Hepatocyte (in vitro differentiated cells): ENCODE measurements at regions not wholly inside any gene's neighbourhood (a gene's known extent, or its start where the extent isn't known, plus 50 kb on each side); places are given as distances from the start of the nearest gene placed in this dataset.

Experiments
- DNase-seq: peaks from one replicate; pipeline ENCODE4 v3.0.0-alpha.2; 2016; ENCODE audit warnings: low spot score
- H2AFZ ChIP-seq: fragments of 200-600 bp; sonication (generic); 2 replicates; pipeline ENCODE4 v1.6.0; 2016; ENCODE audit warnings: antibody characterized with exemption, mild to moderate bottlenecking
- H3K27ac ChIP-seq: fragments of 200-600 bp; sonication (generic); 2 replicates; pipeline ENCODE4 v1.5.1; 2016; ENCODE audit warnings: mild to moderate bottlenecking
- H3K27me3 ChIP-seq: fragments of 200-600 bp; sonication (generic); 2 replicates; pipeline ENCODE4 v1.6.1; 2016
- H3K36me3 ChIP-seq: fragments of 200-600 bp; sonication (generic); replicated peaks from 2 replicates; pipeline ENCODE4 v1.5.1; 2016; ENCODE audit warnings: low read depth; ENCODE audit not compliant: insufficient read depth
- H3K4me1 ChIP-seq: fragments of 200-600 bp; sonication (generic); 2 replicates; pipeline ENCODE4 v1.5.1; 2016; ENCODE audit warnings: mild to moderate bottlenecking, moderate library complexity; ENCODE audit not compliant: insufficient read depth
- H3K4me2 ChIP-seq: fragments of 200-600 bp; sonication (generic); 2 replicates; pipeline ENCODE4 v1.6.0; 2016
- H3K4me3 ChIP-seq: fragments of 200-600 bp; sonication (generic); 2 replicates; pipeline ENCODE4 v1.5.1; 2016; ENCODE audit warnings: mild to moderate bottlenecking
- H3K79me2 ChIP-seq: fragments of 200-600 bp; sonication (generic); 2 replicates; pipeline ENCODE4 v1.6.0; 2017; ENCODE audit warnings: mild to moderate bottlenecking
- H3K9me2 ChIP-seq: fragments of 200-600 bp; sonication (generic); replicated peaks from 2 replicates; pipeline ENCODE4 v1.6.0; 2017; ENCODE audit warnings: mild to moderate bottlenecking; ENCODE audit not compliant: insufficient read depth
- H3K9me3 ChIP-seq: fragments of 200-600 bp; sonication (generic); 2 replicates; pipeline ENCODE4 v1.5.1; 2016; ENCODE audit warnings: low read depth, mild to moderate bottlenecking
- H4K20me1 ChIP-seq: fragments of 200-600 bp; sonication (generic); 2 replicates; pipeline ENCODE4 v1.6.0; 2016; ENCODE audit warnings: mild to moderate bottlenecking; ENCODE audit not compliant: insufficient read depth, poor library complexity, severe bottlenecking
- EZH2 ChIP-seq: fragments of 200-600 bp; sonication (generic); IDR thresholded peaks from 2 replicates; pipeline ENCODE4 v1.6.1; 2016; ENCODE audit warnings: antibody characterized with exemption, mild to moderate bottlenecking, borderline replicate concordance
- EZH2phosphoT487 ChIP-seq: fragments of 200-600 bp; sonication (generic); IDR thresholded peaks from one replicate; pipeline ENCODE4 v1.6.1; 2018; ENCODE audit warnings: antibody characterized with exemption, mild to moderate bottlenecking, low read depth, moderate library complexity; ENCODE audit not compliant: unreplicated experiment, severe bottlenecking
- WGBS: methylation state at CpG from one replicate; pipeline ENCODE4 v1.1.6; 2016; ENCODE audit warnings: low lambda C conversion rate; ENCODE audit errors: missing lambda C conversion rate; 5-methylcytosine and 5-hydroxymethylcytosine counted together
- TF ChIP-seq, protein P1 (sequence below): fragments of 200-600 bp; sonication (generic); IDR thresholded peaks from 2 replicates; pipeline ENCODE4 v1.5.1; 2016; ENCODE audit warnings: antibody characterized with exemption, mild to moderate bottlenecking; ENCODE audit not compliant: poor library complexity

DNA sequence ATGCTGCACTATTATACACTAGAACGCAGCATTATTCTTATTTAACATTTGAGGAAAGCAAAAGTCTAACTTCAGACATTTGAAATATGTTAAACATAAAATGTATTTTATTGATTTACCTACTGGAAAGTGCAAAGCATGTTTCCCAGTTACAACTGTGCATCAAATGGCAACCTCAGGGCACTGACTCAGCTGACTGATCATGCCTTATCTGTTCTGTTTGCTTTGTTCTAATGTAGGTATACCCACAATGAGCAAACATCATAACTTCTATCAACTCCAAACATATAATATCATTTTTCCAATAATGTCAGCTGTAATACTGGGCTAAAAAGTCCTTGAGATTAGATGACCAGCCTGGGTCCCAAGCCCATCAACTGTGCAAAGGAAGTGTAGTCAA, 431.0 kb downstream of the FOXG1 start:
- no peak overlapping the region for H3K4me3 ChIP-seq
- WGBS = 74% methylated on average over 1 of the region's 1 CpG
- TF ChIP-seq, protein P1, sequence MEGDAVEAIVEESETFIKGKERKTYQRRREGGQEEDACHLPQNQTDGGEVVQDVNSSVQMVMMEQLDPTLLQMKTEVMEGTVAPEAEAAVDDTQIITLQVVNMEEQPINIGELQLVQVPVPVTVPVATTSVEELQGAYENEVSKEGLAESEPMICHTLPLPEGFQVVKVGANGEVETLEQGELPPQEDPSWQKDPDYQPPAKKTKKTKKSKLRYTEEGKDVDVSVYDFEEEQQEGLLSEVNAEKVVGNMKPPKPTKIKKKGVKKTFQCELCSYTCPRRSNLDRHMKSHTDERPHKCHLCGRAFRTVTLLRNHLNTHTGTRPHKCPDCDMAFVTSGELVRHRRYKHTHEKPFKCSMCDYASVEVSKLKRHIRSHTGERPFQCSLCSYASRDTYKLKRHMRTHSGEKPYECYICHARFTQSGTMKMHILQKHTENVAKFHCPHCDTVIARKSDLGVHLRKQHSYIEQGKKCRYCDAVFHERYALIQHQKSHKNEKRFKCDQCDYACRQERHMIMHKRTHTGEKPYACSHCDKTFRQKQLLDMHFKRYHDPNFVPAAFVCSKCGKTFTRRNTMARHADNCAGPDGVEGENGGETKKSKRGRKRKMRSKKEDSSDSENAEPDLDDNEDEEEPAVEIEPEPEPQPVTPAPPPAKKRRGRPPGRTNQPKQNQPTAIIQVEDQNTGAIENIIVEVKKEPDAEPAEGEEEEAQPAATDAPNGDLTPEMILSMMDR = no peak
- no peak for TF ChIP-seq EZH2phosphoT487
- no peak for TF ChIP-seq EZH2

DNA sequence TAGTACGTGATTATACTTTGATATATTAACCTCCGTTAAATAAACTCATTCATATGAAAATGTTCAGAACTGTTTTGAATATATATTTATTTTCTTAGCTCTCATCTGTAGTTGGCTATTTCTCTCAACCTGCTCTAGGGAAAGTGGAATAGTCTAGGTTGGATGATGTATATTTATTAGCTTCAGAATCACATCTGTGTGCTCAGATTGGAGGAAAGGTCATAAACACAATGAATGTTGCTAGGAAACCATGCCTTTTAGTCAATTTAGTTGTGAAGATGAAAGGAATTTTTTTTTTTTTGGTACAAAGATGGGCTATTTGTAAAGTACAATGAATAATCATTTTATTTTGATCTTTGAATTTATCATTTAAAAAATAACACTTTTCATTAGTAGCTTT, 439.1 kb downstream of the FOXG1 start:
- Histone ChIP-seq H3K79me2 (no peaks in the 10 kb centered on the region), H2AFZ (no peak overlapping the region), H3K27me3 (no peaks in the 10 kb centered on the region), H3K9me3 (no peaks in the 10 kb centered on the region), H3K4me3 (no peak overlapping the region), H4K20me1 (no peaks in the 10 kb centered on the region), H3K36me3 (no peaks in the 10 kb centered on the region), H3K4me1 (no peaks in the 10 kb centered on the region), H3K27ac (no peak overlapping the region), H3K9me2 (no peaks in the 10 kb centered on the region), H3K4me2 (no peak overlapping the region)
- WGBS = 84% methylated on average over 2 of the region's 2 CpGs
- TF ChIP-seq EZH2 (no peak), EZH2phosphoT487 (no peak)
- TF ChIP-seq, protein P1 = no peak
- no peak for DNase-seq

More for the DNA sequence above, 431.0 kb downstream of the FOXG1 start:
- no peak for DNase-seq
- Histone ChIP-seq H3K79me2 (no peaks in the 10 kb centered on the region), H3K4me2 (no peak overlapping the region), H3K27ac (no peak overlapping the region), H3K4me1 (no peaks in the 10 kb centered on the region), H3K9me3 (no peaks in the 10 kb centered on the region), H2AFZ (no peak overlapping the region), H4K20me1 (no peaks in the 10 kb centered on the region), H3K9me2 (no peaks in the 10 kb centered on the region), H3K27me3 (no peaks in the 10 kb centered on the region), H3K36me3 (no peaks in the 10 kb centered on the region)

DNA sequence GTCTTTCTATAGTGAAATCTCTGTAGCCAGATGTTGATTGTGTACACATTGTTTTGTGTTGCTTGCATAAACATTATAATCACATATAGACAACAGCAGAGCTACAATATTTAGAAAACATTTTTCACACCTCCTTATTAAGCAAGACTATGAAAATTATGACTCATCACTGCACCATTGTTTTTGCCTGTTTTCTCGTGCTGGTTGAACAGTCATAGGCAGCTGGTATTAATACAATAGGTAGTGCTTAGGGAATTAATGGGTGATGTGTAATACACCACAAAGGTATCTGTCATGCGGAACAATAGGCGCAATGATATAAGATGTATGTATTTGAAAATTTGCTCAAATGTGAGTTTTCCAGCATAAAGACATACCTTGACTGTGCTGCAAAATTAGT, 449.3 kb downstream of the FOXG1 start:
- no peaks in the 10 kb centered on the region for H3K9me2 ChIP-seq
- no peaks in the 10 kb centered on the region for H3K4me1 ChIP-seq
- H2AFZ ChIP-seq = no peak overlapping the region
- no peak for DNase-seq
- H3K4me3 ChIP-seq = no peak overlapping the region
- H3K79me2 ChIP-seq = no peaks in the 10 kb centered on the region
- H3K27ac ChIP-seq = no peak overlapping the region
- no peak overlapping the region for H3K4me2 ChIP-seq
- H3K36me3 ChIP-seq = no peaks in the 10 kb centered on the region
- H4K20me1 ChIP-seq = no peaks in the 10 kb centered on the region
- H3K27me3 ChIP-seq = peaks cover 6% of the 10 kb centered on the region
- no peaks in the 10 kb centered on the region for H3K9me3 ChIP-seq
- TF ChIP-seq, protein P1 = no peak
- TF ChIP-seq EZH2phosphoT487 (no peak), EZH2 (no peak)
- 86% methylated on average over 3 of the region's 3 CpGs for WGBS
